Ishikawa (cell line): ENCODE measurements at regions not wholly inside any gene's neighbourhood (a gene's known extent, or its start where the extent isn't known, plus 50 kb on each side); places are given as distances from the start of the nearest gene placed in this dataset.

Source experiments
- NFIC ChIP-seq: IDR thresholded peaks from 2 replicates; pipeline ENCODE4 v1.6.1; 2012
- RAD21 ChIP-seq: IDR thresholded peaks from 2 replicates; pipeline ENCODE4 v1.6.1; 2012; ENCODE audit warnings: low read depth
- TAF1 ChIP-seq: IDR thresholded peaks from 2 replicates; pipeline ENCODE4 v1.6.1; 2012; ENCODE audit warnings: low read depth, mild to moderate bottlenecking
- TF ChIP-seq, protein P1 (sequence below): IDR thresholded peaks from 2 replicates; pipeline ENCODE4 v1.6.1; 2012; ENCODE audit warnings: low read depth, mild to moderate bottlenecking
- TF ChIP-seq, protein P2 (sequence below): IDR thresholded peaks from 2 replicates; pipeline ENCODE4 v1.6.1; 2012

DNA sequence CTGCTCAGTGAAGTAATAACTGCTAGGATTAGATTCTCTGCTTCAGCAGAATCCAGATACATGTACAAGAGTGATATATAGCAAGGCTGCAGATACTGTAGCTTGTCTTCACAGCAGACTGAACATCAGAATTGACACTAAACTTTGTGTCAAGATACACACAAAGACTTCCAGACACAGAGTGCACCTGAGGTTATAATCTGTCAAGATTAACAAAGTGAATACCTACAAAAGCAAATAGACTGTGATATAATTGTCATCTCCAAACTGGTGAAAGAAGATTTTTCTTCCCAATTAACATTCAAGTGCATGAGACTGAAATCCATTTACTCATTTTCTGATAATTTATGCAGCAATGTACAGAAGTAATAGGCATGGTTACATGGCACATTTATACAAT is 2266.5 kb upstream of the WWC1 start:
- TF ChIP-seq, protein P1, sequence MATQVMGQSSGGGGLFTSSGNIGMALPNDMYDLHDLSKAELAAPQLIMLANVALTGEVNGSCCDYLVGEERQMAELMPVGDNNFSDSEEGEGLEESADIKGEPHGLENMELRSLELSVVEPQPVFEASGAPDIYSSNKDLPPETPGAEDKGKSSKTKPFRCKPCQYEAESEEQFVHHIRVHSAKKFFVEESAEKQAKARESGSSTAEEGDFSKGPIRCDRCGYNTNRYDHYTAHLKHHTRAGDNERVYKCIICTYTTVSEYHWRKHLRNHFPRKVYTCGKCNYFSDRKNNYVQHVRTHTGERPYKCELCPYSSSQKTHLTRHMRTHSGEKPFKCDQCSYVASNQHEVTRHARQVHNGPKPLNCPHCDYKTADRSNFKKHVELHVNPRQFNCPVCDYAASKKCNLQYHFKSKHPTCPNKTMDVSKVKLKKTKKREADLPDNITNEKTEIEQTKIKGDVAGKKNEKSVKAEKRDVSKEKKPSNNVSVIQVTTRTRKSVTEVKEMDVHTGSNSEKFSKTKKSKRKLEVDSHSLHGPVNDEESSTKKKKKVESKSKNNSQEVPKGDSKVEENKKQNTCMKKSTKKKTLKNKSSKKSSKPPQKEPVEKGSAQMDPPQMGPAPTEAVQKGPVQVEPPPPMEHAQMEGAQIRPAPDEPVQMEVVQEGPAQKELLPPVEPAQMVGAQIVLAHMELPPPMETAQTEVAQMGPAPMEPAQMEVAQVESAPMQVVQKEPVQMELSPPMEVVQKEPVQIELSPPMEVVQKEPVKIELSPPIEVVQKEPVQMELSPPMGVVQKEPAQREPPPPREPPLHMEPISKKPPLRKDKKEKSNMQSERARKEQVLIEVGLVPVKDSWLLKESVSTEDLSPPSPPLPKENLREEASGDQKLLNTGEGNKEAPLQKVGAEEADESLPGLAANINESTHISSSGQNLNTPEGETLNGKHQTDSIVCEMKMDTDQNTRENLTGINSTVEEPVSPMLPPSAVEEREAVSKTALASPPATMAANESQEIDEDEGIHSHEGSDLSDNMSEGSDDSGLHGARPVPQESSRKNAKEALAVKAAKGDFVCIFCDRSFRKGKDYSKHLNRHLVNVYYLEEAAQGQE = no peak
- TF ChIP-seq NFIC (no peak), TAF1 (no peak), RAD21 (no peak)
- TF ChIP-seq, protein P2, sequence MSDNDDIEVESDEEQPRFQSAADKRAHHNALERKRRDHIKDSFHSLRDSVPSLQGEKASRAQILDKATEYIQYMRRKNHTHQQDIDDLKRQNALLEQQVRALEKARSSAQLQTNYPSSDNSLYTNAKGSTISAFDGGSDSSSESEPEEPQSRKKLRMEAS = no peak
